GM19395 (cell line): ENCODE measurements at regions not wholly inside any gene's neighbourhood (a gene's known extent, or its start where the extent isn't known, plus 50 kb on each side); places are given as distances from the start of the nearest gene placed in this dataset.

ENCODE experiments used
- ATAC-seq: cut with Tn5 transposase; IDR thresholded peaks from one replicate; pipeline ENCODE4 v1.9.1; 2021; ENCODE audit warnings: mild to moderate bottlenecking, moderate library complexity; ENCODE audit not compliant: unreplicated experiment

GRCh38 chr13:74891610-74892009 lies 590.4 kb downstream of the TBC1D4 start:
- ATAC-seq: no peak

- no peak for ATAC-seq
These were observed 592.6 kb downstream of the TBC1D4 start for GRCh38 chr13:74889321-74889720.

GRCh38 chr13:74886502-74886901 lies 595.5 kb downstream of the TBC1D4 start:
- ATAC-seq: no peak

- ATAC-seq: no peak
These were observed 598.1 kb downstream of the TBC1D4 start for GRCh38 chr13:74883834-74884233.

DNA sequence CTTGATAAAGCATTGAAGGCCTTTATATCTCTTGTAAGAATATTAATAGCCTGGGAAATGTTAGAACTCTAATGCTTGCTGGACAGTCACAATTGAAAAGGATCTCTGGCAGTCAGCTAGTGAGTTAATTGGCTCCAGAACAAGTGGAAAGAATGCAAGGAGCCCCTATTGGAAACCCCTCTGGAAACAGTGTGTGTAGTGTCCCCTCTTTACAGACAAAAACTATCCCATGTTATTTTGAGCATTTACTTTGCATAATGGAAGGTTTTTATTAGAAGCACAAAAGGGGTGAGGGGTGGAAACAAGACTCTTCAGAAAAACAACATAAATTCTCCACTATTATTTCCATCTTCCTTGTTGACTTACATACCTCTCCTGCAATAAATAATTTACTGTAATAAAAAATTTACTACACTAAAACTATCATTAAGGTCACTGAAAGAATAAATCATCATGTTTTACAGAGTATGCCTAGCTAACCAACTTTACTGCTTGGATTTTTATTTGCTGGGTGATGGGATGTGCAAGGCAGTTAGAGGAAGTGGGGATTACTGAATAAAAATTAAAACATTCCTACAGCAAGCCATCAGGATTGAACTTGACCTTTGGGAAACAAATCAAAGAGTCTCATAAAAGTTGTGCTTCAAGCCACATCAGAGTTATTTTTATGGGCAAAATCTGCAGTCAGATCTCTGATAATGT lies 610.4 kb downstream of the TBC1D4 start:
- ATAC-seq: no peak

GRCh38 chr13:74870865-74871264 lies 611.1 kb downstream of the TBC1D4 start:
- ATAC-seq: no peak

DNA sequence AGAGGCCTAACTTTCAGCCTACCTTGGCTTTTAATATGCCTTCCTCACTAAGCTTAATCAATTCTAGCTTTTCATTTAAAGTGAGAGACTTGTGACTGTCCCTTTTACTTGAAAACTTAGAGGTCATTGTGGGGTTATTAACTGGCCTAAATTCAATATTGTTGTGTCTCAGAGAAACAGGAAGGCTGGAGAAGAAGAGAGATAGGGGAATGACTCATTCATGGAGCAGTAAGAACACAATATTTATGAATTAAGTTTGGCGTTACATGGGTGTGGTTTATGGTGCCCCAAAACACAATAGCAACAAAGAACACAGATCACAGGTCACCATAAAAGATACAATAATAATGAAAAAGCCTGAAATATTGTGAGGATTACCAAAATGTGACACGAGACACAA lies 612.1 kb downstream of the TBC1D4 start:
- ATAC-seq: no peak

- ATAC-seq: no peak
These were observed 613.9 kb downstream of the TBC1D4 start for GRCh38 chr13:74868049-74868448.

GRCh38 chr13:74867460-74867859 lies 614.5 kb downstream of the TBC1D4 start:
- no peak for ATAC-seq

GRCh38 chr13:74866101-74866500 lies 615.9 kb downstream of the TBC1D4 start:
- no peak for ATAC-seq

- no peak for ATAC-seq
These were observed 616.3 kb downstream of the TBC1D4 start for GRCh38 chr13:74865656-74866055.

GRCh38 chr13:74860789-74861188 lies 621.2 kb downstream of the TBC1D4 start:
- ATAC-seq: no peak

- ATAC-seq: no peak
These were observed 631.1 kb downstream of the TBC1D4 start for GRCh38 chr13:74850893-74851292.

- ATAC-seq: no peak
These were observed 634.0 kb downstream of the TBC1D4 start for GRCh38 chr13:74847966-74848365.

- ATAC-seq: no peak
These were observed 636.2 kb downstream of the TBC1D4 start for GRCh38 chr13:74845806-74846205.

GRCh38 chr13:74841651-74842050 lies 640.3 kb downstream of the TBC1D4 start:
- ATAC-seq: no peak

DNA sequence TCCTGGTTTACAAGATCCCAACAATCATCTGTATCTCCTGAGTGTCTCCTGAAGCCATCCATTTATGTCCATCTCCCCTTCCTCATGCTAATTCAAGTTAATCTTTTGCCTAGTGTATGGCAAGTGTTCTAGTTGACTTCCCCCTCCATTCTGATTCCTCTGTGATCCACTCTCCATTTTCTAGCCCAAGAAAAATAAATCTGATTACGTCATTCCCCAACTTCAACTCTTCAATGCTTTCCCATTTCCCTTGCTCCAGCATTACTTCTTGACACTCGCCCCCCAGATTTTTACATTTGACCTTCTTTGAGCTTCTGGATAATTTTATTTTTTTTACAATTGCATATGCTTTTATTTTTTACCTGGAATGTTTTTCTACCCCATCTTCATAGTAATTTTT lies 640.8 kb downstream of the TBC1D4 start:
- no peak for ATAC-seq

GRCh38 chr13:74839656-74840055 lies 642.3 kb downstream of the TBC1D4 start:
- ATAC-seq: no peak

- ATAC-seq: no peak
These were observed 643.9 kb downstream of the TBC1D4 start for GRCh38 chr13:74838096-74838495.

DNA sequence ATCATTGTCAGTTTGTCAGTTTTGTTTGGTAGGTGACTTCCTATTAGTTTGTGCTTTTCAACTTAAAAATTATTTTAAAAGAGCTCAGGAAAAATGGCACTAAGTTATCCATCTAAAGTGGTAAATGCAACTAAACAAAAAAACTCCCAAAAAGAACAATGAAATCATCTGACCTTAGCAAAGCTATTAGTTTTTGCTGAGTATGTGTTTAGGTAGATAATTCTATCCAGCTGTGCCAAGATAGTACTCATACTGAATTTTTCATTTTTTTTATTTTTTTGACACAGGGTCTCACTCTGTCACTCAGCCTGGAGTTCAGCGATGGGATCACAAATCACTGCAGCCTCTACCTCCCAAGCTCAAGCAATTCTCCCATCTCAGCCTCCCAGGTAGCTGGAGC lies 645.3 kb downstream of the TBC1D4 start:
- ATAC-seq: no peak

DNA sequence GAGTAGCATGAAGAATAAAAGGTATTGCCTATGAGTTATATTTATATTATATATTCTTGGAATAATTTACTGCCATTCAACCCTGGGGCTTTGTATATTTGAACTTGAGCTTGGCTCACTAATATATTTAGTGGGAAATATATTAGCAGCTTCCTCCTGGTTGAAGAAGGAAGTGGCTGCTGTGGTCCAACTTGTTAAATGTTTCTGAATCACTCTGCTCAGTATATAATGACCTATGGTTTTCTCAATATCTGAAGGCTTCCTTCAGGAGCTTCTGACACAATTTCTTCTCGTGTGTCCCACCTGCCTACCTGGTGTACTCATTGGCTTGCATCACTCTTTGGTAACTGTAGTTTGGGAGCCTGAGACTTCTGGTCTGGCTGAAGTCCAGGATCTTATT lies 646.4 kb downstream of the TBC1D4 start:
- ATAC-seq: no peak

DNA sequence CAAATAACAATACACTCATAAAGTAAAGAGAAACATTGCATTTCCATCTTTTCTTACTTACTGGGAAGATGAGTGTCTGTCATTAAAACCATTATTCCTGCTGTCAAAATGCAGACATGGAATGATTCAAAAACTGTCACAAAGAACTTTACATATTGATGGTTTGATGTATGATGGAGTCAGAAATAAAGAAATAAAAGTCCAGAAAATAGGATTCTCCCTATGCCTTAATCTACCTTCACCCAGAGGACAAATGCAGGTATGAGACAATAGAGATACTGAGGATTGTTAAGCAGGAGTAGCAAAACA lies 656.1 kb downstream of the TBC1D4 start:
- ATAC-seq: no peak

- ATAC-seq: no peak
These were observed 656.6 kb downstream of the TBC1D4 start for GRCh38 chr13:74825152-74825937.
